Glomerular visceral epithelial cell (primary cell): ENCODE measurements at regions not wholly inside any gene's neighbourhood (a gene's known extent, or its start where the extent isn't known, plus 50 kb on each side); places are given as distances from the start of the nearest gene placed in this dataset.
"Not testable (repeated sequence)": the region's sequence is repeated elsewhere in the genome, so short reads cannot be mapped to it uniquely, and the experiment has no call there.

ENCODE experiments used
- DNase-seq: peaks from one replicate; pipeline ENCODE4 v3.0.0-alpha.2; 2016; ENCODE audit errors: extremely low spot score

DNA sequence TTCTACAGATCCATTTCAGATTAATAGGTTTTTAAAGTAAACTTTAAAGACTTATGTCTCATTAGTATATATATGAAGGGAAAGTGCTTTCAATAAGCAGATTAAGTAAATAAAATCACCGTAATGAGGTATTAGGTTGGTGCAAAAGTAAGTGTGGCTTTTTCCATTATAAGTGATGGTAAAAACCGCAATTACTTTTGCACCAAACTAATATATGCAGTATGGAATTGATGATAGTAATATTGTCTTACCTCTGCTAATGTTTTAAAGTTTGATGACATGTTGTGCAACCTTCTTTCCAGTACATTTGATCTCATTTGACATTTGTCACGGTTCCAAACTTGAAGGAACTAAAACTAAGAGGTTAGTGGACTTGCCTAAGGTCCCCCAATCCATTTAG lies 1819.3 kb downstream of the PCDH9 start:
- no peak for DNase-seq

DNA sequence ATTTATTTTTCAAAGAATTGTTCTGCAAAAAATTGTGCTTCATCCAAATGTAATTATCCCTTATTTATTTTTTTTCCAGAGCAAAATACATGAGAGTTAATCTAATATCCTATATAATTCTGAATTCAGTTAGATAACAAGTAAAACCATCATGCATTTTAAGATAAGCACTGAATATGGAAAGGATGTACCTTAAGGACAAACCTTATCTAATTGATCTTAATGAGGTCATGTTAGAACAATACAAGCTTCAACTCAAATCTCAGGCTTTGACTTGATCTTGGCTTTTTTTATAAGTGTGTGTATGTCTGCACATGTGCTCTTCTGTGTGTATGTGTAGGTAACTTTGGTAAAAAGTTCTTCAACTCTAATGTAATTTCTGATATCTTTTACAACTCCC lies 1828.8 kb downstream of the PCDH9 start:
- no peak for DNase-seq

DNA sequence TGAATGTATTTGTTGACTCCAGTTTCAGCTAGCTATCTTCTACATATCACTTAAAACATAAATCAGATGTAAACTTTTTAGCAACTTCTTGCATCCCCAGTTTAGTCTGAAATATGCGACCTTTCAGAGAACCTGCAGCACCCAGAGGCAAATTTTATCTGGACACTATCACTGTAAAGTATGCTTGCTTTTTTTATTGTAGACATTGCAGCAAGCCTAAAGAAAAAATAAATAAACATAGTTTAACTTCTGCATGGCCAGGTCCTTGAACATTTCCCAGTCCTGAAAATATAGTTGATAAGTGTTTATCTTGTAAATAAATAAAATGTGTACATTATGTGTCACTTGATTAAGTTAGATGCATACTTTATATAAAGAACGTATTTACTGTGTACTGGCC lies 1829.4 kb downstream of the PCDH9 start:
- no peak for DNase-seq

DNA sequence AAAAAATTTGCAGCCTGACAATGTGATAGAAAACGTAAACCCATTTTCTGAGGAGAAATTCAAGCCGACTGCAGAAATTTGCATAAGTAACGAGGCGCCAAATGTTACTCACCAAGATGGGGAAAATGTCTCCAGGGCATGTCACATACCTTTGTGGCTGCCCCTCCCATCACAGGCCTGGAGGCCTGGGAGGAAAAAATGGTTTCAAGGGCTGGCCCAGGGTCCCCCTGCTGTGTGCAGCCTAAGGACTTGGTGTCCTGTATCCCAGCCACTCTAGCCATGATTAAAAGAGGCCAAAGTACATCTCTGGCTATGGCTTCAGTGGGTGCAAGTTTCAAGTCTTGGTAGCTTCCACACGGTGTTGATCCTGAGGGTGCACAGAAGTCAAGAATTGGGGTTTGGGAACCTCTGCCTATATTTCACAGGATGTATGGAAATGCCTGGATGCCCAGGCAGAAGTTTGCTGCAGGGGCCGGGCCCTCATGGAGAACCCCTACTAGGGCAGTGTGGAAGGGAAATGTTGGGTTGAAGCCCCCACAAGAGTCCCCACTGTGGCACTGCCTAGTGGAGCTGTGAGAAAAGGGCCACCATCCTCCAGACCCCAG lies 1842.3 kb downstream of the PCDH9 start:
- DNase-seq: no peak

DNA sequence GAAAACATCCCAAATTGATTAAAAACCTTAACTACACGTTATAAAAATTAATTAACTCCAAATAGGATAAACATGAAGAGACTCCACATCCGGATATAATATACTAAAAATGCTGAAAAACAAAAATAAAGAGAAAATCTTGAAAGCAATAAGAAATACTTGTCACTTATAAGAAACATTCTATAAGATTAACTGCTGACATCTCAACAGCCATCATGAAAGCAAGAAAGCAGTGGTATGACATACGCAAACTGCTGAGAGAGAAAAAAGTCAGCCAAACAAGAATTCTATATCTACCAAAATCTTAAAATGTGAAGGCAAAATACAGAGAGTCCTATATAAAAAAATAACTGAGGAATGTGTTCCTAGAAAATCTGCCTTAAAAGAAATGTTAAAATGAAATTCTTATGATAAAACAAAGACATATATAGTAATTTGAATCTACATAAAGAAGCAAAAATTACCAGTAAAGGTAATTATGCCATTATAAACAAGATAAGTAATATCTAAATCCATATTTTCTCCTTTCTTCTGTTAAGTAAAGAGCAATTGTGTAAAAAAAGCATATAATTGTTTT lies 1851.1 kb downstream of the PCDH9 start:
- peak; percentile 5 for DNase-seq

DNA sequence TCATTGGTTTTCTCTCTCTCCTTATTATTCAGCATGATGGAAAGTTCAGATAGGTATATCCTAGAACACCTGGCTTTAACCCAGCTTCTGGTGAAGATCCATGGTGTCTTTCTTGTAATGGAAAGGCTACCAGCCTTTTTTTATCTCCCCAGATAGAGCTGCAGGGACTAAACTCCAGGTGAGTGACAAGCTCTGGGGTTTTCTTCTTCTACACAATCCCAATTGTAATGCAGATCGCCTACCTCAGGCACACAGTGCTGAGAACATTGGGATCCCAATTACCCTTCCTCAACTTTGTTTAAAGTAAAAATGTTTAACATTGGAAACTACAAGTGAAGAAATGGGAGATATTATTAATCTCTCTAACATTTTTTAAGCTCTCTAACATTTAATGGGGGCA lies 1851.7 kb downstream of the PCDH9 start:
- DNase-seq: no peak

DNA sequence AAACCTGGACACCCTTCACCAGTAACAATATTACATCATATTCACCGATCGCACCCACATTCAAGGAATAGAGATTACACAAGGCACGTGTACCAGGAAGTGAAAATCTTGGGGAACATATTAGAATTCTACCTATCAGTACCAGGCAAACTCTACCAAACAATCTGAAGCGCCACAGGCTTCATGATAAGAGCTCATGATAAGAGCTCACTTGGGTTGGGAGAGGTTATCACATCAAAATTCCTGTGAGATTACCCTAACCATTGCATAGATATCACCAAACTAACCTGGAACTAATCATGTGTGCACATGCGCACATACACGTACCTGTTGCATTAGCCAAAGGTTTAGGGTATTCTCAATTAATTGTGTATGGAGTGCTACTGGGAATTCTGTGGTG lies 1861.3 kb downstream of the PCDH9 start:
- DNase-seq: no peak

DNA sequence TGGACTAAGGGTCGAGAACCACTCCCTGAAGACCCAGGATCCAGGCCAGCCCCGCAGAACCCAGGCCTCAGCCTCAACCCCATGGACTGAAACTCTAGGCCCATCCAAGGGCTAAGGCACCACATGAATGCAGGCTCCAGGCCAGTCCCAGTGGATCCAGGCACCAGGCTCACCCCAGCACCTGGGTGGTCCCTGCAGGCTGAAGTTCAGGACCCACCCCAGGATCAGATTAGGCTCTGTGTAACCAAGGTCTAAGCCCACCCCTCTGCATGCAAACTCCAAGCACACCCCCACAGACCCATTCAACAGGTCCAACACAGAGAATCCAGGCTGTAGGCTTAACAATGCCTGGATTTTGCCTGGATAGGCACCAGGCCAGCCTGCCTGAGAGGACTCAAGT lies 1876.2 kb downstream of the PCDH9 start:
- DNase-seq: no peak

DNA sequence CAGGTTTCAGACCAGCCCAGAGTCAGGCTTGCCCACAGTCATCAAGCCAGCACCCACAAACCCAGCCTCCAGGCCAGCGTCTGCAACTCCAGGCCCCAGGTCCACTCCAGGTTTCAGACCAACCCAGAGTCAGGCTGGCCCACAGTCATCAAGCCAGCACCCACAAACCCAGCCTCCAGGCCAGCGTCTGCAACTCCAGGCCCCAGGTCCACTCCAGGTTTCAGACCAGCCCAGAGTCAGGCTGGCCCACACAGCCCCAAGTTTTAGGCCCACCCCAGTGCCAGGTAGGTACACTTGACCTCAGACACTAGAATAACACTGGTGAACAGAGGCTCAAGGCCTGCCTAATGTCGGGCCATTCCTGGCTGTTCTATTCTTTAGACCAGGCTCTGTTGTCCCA lies 1877.0 kb downstream of the PCDH9 start:
- not testable (repeated sequence) for DNase-seq

DNA sequence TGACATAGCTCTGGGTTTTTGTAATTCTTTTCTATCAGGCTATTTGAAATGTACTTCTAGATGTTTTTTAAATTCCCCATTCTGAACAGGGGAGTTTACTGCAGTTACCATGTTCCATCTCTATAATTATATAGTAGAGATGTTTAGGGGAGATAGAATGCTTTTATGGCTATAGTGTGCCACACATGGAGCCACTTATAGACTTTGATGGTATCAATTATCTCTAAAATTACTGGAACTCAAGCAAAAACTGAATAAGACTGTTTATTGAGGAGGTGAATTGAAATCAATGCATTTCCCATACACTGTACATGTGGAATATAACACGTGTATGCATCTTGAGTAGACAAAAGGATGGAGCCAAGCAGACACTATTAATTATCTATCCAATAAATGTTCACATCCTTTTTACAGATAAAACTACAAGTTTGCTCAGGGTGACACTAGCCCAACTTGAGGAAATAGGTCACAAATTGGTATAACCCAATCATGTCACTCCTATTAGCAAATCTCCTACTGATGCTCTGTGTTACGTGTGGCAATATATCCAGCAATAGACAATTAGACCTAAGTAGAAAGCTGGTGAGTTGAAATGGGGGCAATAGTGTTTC lies 1882.6 kb downstream of the PCDH9 start:
- DNase-seq: no peak

DNA sequence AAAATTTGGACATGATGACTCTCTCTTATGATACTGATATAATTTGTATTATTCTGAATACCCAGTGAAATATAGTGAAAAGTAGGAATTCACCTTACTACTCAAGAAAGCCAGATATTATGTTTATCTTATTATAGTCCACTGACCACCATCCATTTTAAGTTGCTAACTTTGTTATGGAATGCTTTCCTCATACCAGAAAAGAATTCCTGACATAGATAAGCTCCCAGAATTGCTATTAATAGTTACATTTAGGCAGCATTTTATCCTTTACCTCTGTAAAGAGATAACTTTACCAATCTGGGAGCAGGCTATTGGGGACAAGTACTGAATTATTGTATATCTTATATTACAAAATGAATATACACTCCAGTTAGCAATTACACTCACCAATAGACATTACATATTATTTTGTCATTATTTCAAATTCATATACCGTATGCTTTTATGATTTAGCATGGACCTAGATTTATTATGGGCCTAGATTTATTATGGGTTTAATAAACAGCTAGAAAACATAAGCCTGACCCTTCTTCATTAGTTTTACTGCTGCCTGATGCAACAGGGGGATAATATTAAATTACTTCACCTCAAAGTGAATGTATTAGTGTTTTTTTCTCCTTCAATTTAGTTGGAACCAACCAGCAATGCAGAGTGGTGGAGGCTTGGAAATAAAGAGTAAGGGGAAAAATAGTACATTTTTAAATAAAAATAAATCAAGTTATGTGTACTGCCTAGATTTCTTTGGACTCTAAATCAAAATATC lies 1886.1 kb downstream of the PCDH9 start:
- DNase-seq: no peak

DNA sequence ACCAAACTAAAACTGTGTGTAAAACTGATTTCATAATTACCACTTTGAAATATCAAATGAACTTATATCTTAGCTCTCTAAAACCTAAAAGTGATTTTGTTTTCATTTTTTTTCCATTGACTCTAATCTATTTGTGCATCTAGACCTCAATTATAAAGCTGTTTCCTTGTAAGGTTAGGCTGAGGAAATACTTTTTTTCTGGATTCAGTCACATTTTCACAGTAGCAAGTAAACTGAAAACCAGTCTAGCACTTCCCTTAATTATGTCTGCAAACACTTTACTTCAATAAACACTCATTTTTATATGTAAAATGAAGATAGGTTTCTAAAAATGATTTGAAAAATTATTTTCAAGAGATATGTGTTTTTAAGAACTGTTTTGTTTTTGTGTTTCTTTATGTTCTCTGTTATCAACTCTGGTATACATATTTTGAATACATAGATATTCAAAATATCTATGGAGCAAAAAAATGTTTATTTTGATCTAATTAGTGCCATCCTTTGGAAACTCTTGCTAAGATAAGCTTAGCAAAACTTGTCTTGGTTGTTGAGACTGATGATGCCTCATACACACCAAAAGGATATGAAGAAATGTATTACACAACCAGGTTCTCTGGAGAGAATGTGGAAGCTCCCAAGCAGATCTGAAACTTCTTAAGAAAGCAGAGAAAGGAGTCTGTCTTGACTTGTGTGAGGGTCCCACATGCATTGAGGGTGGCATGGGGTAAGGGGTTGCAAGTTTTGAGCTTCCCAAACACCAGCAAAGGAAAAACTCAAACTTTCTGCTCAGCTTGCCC lies 1887.4 kb downstream of the PCDH9 start:
- no peak for DNase-seq

DNA sequence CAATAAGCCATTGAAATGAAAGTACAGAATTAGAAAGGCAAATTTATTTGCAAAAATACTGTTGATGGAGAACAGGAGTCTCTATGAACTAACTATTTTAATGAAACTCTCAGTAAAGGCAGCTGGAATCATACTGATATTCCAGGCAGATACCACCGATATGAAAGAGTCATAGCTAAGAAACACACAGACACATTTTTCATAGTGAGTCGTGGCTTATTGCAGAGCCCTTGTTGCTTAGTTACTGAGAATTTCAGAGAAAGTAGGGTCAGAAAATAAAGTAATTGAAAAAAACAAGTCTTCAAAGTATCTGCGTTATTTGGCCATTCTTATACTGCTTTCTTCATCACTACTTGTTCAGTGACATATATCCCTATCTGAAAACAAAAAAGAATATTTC lies 1890.9 kb downstream of the PCDH9 start:
- DNase-seq: no peak

DNA sequence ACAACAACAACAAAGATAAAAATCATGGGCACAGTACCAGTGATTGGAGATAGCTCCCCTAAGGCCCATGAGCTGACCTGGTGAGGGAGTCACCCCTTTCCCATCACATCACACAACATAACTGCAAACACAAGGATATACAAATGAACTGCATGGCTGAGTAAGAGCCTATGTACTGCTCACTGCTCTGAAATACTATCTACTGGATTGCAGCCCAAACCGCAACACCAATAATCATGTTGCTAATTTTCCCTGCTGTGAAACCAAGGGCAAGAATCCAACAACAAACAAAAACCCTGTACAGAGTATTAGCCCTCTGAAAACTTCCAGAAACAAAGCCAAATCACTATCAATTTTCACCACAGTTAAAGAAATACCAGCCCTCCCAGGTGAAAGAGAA lies 1893.2 kb downstream of the PCDH9 start:
- no peak for DNase-seq

DNA sequence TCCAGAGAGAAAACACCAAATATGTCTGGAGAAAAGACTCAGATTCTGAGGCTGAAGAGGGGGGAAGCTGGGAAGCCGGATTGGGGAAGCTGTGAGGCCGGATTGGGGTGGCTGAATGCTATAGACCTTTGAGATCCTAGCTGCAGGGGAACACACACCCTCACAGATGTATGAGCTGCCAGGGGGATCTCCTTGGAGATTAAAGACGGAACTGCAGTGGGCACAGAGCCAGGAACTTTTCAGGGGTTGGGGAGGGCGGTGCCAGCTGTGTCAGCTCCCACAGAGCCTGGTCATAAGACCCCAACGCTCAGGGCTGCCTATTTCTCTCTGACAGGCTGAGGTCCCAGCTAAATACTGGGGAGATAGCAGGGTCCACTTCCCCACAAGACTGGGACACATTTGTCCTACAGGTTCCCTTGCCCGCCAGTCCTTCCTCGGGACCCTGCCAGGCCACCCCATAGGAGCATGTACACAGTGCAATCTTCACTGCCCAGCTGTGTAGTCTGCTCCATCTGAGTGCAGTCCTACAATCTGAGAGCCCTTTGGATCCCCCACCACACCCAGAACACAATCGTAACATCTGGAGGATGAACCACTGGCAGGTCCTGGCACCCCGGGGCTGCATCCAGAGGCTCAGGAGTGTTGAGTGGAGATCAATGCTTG lies 1893.9 kb downstream of the PCDH9 start:
- DNase-seq: no peak

DNA sequence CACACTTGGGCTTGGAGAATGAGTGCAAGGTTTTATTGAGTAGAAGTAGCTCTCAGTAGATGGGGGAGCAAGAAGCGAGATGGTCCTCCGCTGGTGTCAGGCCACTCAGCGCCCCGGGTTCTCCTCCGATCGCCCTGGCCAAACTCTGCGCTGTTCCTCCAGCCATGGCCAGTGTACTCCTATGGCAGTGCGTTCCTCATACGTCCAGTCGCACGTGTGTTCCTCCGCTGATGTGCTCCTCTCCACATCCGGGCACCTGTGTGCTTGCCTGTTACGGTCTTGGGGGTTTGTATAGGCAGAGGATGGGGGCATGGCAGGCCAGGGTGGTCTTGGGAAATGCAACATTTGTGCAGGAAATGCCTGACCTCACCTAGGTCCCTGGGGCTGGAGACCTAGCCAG lies 1899.4 kb downstream of the PCDH9 start:
- DNase-seq: no peak

DNA sequence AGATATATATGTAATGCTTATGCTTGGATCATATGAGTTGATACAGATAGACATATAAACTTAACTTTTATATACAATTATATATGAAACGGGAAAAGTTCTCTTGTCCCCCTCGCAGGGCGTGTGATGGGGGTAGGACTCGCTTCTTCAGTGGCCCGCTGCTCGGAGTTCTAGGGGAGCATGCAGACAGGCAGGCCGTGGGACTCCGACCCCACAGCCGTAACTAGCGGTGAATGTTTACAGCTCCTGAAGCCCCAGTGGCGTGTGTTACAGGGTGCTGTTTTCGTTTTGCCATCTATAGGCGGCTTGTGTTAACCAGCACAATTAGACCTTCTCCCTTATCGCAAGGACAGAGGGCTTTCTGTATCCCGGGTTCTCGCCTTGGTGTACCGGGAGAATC lies 1899.8 kb downstream of the PCDH9 start:
- DNase-seq: no peak

DNA sequence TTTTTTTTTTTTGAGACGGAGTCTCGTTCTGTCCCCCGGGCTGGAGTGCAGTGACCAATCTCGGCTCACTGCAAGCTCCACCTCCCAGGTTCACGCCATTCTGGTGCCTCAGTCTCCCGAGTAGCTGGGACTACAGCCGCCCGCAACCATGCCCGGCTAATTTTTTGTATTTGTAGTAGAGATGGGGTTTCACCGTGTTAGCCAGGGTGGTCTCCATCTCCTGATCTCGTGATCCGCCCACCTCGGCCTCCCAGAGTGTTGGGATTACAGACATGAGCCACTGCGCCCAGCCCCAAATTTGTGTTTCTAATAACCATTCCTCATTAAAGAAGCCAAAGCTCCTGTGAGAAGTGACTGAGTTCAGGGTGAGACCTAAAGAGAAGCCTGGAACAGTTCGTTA lies 1906.9 kb downstream of the PCDH9 start:
- not testable (repeated sequence) for DNase-seq

DNA sequence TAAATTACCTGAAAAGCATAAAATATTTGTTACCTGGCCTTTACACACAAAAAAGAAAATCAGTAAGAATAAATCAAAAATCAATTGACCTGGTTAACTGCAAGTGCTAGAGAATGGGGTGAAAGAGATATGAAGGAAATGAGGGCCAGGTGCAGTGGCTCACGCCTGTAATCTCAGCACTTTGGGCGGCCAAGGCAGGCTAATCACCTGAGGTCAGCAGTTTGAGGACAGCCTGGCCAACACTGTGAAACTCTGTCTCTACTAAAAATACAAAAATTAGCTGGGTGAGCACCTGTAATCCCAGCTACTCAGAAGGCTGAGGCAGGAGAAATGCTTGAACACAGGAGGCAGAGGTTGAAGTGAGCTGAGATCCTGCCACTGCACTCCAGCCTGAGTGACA lies 1908.7 kb downstream of the PCDH9 start:
- DNase-seq: not testable (repeated sequence)

DNA sequence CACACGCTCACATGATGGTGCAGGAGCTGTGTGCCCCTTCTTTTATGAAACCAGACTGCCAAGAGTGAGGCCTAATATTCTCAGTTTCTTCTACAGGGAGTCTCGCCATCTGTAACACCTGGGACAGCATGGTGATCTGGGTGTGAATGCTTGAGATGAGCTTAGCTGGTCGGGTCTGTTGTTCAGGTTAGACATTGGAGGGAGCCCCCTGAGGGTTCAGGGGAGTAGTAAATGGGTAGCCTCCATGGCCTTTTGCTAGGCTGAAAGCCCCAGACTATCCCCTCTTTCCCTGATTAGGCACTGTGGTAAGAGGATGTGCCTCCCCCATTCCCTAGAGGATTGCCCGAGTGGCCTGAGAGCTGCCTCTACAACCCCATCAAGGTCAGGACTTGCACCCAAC lies 1916.1 kb downstream of the PCDH9 start:
- DNase-seq: no peak

DNA sequence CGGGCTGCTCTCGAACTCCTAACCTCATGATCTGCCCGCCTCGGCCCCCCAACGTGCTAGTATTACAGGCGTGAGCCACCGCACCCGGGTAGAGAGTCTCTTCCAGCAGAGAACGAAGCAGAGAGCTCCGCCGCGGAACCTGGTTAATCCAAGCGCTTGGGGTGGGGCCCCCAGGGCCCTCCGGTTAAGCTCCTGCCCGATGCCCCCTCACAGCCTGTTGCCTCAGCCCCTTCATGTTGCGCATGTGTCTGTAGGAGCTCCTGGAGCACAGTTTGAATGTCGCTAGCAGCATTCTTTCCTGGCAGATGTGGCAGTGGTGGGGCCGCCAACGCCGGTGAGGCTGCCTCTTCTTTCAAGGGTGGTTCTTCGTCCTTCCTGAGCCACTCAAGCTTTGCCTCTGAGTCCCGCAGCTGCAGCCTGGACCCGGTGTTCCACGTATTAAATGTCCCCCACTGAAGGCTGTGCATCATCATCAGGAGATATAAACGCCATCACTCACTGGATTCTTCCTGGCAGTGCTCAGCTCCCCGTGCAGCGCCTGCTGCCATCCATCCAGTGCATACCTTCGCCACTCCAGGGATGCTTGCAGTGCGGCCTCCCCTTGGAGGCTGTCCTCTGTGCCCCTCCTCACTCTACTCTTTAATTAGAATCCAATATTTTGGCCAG lies 1919.3 kb downstream of the PCDH9 start:
- DNase-seq: no peak
